TTC549 (cell line): ENCODE measurements at regions not wholly inside any gene's neighbourhood (a gene's known extent, or its start where the extent isn't known, plus 50 kb on each side); places are given as distances from the start of the nearest gene placed in this dataset.

Experiments
- FAIRE-seq: peaks from 2 replicates; lab custom pipeline; 2012; peaks lifted over from hg19 to GRCh38; lab: Jason Lieb, UNC

DNA sequence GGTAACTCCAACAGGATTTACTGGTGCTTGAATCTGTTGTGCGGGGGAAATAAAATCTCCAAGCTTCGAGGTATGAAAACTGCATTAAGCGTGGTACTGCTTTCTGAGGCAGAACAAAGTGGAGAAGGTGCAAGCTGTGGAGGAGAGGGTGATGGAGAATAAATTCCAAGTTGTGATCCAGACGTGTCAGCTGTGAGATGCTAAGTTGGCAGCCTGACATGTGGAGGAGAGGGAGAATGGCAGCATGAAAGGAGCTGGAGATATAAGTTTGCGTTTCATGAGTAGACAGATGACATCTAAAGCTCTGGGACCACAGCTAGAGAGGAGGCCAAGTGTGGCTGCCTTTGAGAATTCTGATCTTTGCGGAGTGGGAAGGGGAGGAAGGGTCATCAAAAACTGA lies 411.8 kb downstream of the FBXO15 start:
- no peak for FAIRE-seq

DNA sequence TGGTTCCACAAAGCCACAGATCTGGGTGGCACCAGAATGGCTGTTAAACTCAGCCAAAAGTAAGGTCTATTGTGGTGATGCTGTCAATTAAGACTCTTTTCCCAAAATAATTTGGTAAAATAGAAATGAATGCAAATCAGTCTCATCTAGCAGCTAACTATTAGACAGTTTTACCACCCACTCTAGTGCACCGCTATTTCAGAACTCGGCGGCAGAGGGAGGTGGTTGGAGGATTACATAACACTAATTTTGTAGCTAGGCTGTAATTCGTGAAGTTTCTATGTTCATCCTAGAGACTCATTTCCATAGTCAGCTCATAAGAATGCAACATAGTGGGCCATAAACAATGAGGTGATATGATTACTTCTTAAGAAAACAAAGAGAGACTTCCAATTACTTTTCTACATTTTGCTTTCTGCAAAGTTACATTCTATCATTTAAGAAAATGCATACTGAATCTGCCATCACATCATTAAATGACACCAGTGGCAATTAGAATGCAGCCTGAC lies 413.8 kb downstream of the FBXO15 start:
- no peak for FAIRE-seq

DNA sequence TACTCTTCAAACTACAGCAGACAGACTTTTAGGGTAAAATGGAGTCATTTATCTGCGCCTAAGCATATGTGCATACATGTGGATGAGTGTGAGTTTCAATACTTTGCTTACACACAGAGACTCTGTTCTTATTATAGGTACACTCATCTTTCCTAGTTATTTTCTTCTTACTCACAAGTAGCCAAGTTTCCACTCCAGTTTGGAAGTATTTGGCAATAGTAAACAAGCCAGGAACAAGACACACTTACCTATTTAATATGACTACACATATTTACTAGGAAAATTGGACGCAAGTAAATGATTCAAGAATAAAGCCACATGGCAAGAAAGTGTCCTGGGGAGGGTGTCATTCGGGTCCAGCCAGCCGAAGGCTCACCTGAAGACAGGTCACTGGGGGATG lies 414.3 kb downstream of the FBXO15 start:
- no peak for FAIRE-seq

- FAIRE-seq = no peak
These were observed 419.0 kb downstream of the FBXO15 start for GRCh38 chr18:73728657-73729056.

- no peak for FAIRE-seq
These were observed 422.7 kb downstream of the FBXO15 start for GRCh38 chr18:73724958-73725357.

DNA sequence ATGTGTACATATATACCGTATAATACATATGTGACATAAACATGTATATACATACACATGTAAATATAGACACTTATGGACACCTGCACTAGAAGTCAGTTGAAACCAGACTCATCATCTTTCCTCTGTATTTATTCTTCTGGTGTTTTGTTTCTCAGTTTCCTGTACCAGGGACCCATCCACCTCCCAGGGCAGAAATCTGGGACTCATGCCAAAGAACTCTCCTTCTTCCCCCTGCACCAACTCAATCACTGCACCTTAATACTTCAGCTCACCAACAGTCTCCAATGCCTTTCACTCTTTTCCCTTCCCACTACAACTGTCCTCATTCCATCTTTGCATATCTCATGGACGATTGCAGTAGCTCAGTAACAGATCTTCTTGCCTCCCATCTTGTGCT lies 428.0 kb downstream of the FBXO15 start:
- FAIRE-seq = no peak

DNA sequence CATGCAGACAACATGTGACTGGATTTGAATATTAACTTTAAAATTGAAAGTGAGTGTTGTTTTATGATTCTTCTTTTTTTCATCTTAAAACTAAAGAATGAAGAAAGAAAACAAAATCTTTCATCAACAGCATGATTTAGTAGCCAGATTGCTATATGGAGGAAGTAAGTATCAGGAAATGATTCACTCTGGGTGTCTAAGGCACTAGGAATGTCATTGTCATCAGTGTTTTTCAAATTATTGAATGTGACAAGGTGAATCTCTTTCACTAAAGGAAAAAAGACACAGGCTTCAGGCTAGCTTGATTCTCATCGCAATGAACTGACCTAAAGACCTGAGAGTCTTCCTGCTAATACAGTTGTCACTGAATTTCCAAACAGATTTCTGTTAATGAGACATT lies 430.1 kb downstream of the FBXO15 start:
- FAIRE-seq = no peak

- FAIRE-seq = no peak
These were observed 432.4 kb downstream of the FBXO15 start for GRCh38 chr18:73715210-73715670.

GRCh38 chr18:73714466-73714865 lies 433.2 kb downstream of the FBXO15 start:
- no peak for FAIRE-seq

DNA sequence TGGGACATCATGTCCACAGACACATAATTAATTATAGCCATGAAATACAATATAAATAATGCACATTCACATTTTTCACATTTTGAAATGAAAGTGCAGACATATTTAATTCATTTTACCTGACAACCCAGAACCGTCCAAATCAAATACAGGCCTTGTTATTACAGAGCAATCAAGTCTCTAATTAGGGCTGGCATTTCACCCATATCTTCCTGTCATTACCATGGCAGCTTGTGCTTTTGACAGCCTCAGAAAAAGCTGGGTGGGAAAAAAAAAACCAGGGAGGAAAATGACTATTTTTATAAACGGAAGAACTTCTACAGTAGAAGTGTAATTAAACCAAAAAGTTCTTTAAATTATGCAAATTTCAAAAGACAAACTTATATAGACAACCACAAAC lies 436.4 kb downstream of the FBXO15 start:
- no peak for FAIRE-seq

DNA sequence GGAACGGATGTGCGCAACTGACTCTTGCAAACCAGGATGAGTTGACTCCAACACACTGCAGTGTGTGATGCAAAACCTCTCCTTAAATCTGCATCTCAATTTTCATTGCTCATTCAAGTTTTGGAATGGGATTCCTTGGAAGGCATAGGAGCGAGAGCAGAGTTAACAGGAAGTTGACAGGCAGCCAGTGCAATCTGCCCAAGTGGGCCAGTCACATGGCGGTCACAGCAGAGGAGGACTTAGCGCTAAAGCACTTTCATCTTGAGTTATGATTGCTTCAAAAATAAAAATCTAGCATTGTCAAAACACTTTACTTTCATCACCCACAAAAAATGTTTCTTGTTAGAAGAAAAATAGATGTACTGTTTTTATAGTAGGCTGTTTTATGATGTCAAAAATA lies 439.0 kb downstream of the FBXO15 start:
- FAIRE-seq = no peak

- no peak for FAIRE-seq
These were observed 440.6 kb downstream of the FBXO15 start for GRCh38 chr18:73707035-73707434.

DNA sequence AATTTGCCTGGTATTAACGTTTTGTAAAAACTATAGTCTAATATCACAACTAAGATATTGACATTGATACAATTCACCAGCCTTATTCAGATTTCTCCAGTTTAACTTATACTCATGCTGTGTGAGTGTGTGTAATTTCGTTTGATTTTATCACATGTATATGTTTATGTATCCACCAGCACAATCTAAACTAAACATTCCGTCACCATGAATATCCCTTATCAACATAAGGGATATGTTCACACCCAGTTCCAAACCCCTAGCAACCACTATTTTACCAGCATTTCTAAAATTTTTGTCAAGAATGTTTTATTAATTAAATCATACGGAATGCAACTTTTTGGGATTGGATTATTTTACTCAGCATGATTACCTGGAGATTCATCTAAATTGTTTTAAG lies 450.3 kb downstream of the FBXO15 start:
- no peak for FAIRE-seq

- no peak for FAIRE-seq
These were observed 450.9 kb downstream of the FBXO15 start for GRCh38 chr18:73696698-73697097.

- FAIRE-seq = no peak
These were observed 451.5 kb downstream of the FBXO15 start for GRCh38 chr18:73696171-73696570.

- no peak for FAIRE-seq
These were observed 454.5 kb downstream of the FBXO15 start for GRCh38 chr18:73693091-73693490.

- FAIRE-seq = no peak
These were observed 456.0 kb downstream of the FBXO15 start for GRCh38 chr18:73691624-73692023.

DNA sequence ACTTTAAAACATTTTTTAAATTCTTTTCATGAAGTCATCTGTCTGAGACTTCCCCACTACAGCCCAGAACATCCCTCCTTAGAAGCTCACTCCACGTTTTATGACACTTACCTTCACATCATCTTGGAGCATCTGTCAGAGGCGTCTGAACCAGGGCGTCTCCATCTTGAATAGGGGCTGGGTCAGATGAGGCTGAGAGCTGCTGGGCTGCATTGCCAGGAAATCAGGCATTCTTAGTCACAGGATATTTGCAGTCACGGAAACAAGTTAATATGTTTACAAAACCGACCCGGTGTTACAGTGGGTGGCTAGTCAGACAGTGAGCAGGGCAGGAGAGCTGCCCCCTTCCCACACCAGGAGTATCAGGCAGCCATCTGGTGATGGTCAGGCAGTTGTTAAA lies 456.5 kb downstream of the FBXO15 start:
- FAIRE-seq = no peak

- no peak for FAIRE-seq
These were observed 457.4 kb downstream of the FBXO15 start for GRCh38 chr18:73690222-73690621.

DNA sequence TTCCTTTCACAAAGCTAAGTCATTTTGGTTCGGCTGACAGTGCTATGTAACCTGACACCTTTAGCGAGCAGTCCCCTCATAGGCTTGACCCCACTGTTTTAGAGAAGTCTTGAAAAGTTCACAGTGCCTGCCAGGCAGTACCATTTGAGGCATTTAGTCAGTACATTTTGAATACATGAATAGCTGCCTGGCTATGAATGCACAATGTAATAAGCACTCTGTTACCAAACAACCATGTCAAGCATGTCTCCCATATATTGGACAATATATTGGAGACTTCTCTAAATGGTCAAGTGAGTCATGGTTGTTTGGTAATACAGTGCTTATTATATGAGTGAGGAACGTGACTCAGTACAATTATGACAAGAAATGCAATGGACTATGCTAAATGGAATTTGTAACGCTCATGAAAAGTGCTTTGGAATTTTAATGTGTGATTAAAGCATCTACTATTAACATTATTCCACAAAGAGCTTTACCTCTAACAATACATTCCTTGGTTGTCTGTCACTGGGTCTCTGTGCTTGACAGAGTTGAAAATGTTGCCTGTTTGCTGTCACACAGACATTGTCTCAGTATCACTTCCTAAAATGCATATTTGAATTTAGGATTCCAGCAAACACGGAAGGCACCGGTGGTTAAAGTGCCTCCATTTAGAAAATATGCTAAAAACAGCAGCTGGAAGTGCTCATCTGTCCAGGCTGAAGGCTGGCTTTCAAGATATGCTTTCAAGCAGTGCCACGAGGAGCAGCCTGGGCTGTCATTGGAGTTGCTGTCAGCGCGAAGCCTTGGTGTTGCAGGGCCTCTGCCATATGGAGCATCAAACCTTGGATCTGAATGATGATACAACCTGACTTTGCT lies 458.6 kb downstream of the FBXO15 start:
- FAIRE-seq = no peak

DNA sequence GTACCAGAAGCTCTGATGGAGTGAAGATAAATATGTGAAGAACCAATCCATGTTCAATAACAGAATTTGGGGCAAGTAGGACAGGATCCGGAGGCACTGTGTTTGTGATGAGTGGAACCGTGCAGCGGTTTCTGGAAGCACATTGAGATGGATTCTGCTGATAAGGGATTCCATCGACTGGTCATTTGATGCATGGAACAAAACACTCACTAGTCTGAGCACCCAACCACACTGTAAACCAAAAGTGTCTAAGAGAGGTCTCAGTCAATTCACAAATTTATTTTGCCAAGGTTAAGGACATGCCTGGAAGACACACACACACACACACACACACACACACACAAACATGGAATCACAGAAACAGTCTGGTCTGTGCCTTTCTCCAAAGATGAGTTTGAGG lies 459.5 kb downstream of the FBXO15 start:
- no peak for FAIRE-seq

DNA sequence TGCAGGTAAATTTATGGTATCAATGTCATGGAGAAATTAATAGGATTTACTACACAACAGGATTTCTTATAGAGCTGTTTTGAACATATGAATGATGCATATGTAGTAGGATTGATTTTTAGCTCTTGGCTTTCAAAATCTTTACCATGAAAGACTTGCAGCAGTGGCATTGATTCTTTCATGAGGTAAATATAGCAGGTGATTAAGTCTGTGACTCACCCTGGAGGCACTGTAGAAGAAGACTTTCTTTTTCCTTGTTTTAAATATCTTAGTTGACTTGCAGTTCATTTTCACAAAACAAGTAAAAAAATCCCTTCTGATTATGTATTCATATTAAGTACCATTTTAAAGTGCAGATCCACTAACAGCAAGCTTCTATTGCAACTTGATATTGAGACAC lies 463.0 kb downstream of the FBXO15 start:
- no peak for FAIRE-seq

DNA sequence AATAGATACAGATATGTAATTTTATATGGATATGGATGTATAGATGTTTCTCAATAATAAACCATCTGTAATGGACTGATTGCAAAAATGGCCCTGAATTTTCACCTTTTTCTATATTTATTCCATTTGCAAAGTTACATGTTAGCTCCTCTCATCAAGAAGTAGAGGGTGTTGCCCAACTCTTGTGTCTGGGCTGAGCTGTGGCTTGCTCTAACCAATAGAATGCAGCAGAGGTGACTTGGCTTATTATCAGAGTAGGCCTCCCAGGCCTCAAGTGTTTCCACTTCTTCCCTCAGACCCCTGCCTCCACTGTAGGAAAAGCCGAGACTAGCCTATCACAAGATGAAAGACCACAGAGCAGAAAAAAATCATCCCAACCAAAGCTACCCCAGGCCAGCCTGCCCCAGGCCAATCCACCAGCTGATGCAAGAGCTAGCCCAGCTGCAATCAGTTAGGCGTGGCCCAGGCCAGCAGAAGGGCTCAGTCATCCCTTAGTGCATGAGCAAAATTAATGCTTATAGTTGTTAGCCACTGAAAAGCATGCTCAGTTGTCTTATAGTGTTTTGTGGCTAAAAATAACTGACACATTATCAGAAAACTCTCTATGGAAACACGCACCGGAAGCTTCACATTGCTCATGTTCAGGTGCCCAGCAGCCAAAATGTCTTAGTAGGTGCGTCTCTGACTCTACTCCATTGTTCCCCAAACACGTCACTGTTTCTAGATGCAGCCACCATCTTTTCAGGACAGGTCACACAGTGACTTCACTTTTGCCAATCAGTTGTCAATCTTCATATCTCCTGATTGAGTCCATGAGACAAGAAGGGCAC lies 464.0 kb downstream of the FBXO15 start:
- FAIRE-seq = no peak
